ENCODE measurements at regions not wholly inside any gene's neighbourhood (a gene's known extent, or its start where the extent isn't known, plus 50 kb on each side); places are given as distances from the start of the nearest gene placed in this dataset.

- TF ChIP-seq GATA2 (IDR thresholded peaks at IDR 0.05; ENCODE audit: low read depth, low read length) (no peak), GATA3 (IDR thresholded peaks at IDR 0.05; ENCODE audit: low read depth, low read length) (no peak)
Measured at GRCh38 chr1:182121787-182122186, 60.3 kb upstream of the ZNF648 start.
